ENCODE measurements at regions not wholly inside any gene's neighbourhood (a gene's known extent, or its start where the extent isn't known, plus 50 kb on each side); places are given as distances from the start of the nearest gene placed in this dataset.

- H3K4me1 ChIP-seq (ENCODE audit: low read depth): no peaks in the 10 kb centered on the region
- no peaks in the 10 kb centered on the region for H3K9me3 ChIP-seq (ENCODE audit: low read depth)
- no peaks in the 10 kb centered on the region for H3K36me3 ChIP-seq
- H3K27me3 ChIP-seq: no peaks in the 10 kb centered on the region
- DNase-seq (ENCODE audit: low read depth in 1 of 2, low spot score in 1 of 2): no peak
- TF ChIP-seq, protein P1, sequence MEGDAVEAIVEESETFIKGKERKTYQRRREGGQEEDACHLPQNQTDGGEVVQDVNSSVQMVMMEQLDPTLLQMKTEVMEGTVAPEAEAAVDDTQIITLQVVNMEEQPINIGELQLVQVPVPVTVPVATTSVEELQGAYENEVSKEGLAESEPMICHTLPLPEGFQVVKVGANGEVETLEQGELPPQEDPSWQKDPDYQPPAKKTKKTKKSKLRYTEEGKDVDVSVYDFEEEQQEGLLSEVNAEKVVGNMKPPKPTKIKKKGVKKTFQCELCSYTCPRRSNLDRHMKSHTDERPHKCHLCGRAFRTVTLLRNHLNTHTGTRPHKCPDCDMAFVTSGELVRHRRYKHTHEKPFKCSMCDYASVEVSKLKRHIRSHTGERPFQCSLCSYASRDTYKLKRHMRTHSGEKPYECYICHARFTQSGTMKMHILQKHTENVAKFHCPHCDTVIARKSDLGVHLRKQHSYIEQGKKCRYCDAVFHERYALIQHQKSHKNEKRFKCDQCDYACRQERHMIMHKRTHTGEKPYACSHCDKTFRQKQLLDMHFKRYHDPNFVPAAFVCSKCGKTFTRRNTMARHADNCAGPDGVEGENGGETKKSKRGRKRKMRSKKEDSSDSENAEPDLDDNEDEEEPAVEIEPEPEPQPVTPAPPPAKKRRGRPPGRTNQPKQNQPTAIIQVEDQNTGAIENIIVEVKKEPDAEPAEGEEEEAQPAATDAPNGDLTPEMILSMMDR (IDR thresholded peaks at IDR 0.05; ENCODE audit: low read depth, low read length): no peak
- H3K27ac ChIP-seq: no peak overlapping the region
- H3K4me3 ChIP-seq: no peak overlapping the region
Observed at GRCh38 chr4:31294655-31295480, 574.7 kb downstream of the PCDH7 start.

GRCh38 chr4:31298737-31299136 lies 578.6 kb downstream of the PCDH7 start:
- TF ChIP-seq, protein P1 (IDR thresholded peaks at IDR 0.05; ENCODE audit: low read depth, low read length): no peak
- peaks cover 6% of the 10 kb centered on the region for H3K4me1 ChIP-seq (ENCODE audit: low read depth)
- no peaks in the 10 kb centered on the region for H3K9me3 ChIP-seq (ENCODE audit: low read depth)
- no peak overlapping the region for H3K4me3 ChIP-seq
- H3K27ac ChIP-seq: no peak overlapping the region
- DNase-seq (ENCODE audit: low read depth in 1 of 2, low spot score in 1 of 2): no peak
- no peaks in the 10 kb centered on the region for H3K27me3 ChIP-seq
- H3K36me3 ChIP-seq: no peaks in the 10 kb centered on the region

- Histone ChIP-seq H3K36me3 (no peaks in the 10 kb centered on the region), H3K27me3 (no peaks in the 10 kb centered on the region), H3K27ac (no peak overlapping the region), H3K9me3 (ENCODE audit: low read depth) (no peaks in the 10 kb centered on the region), H3K4me1 (ENCODE audit: low read depth) (peaks cover under 1% of the 10 kb centered on the region), H3K4me3 (no peak overlapping the region)
- DNase-seq (ENCODE audit: low read depth in 1 of 2, low spot score in 1 of 2): no peak
- TF ChIP-seq, protein P1 (IDR thresholded peaks at IDR 0.05; ENCODE audit: low read depth, low read length): no peak
Observed at GRCh38 chr4:31307029-31307428, 586.9 kb downstream of the PCDH7 start.

GRCh38 chr4:31324814-31325213 lies 604.6 kb downstream of the PCDH7 start:
- no peak overlapping the region for H3K4me3 ChIP-seq
- TF ChIP-seq, protein P1 (IDR thresholded peaks at IDR 0.05; ENCODE audit: low read depth, low read length): no peak
- DNase-seq (ENCODE audit: low read depth in 1 of 2, low spot score in 1 of 2): no peak
- no peaks in the 10 kb centered on the region for H3K4me1 ChIP-seq (ENCODE audit: low read depth)
- no peaks in the 10 kb centered on the region for H3K36me3 ChIP-seq
- no peaks in the 10 kb centered on the region for H3K27me3 ChIP-seq
- H3K9me3 ChIP-seq (ENCODE audit: low read depth): no peaks in the 10 kb centered on the region
- H3K27ac ChIP-seq: no peak overlapping the region

DNA sequence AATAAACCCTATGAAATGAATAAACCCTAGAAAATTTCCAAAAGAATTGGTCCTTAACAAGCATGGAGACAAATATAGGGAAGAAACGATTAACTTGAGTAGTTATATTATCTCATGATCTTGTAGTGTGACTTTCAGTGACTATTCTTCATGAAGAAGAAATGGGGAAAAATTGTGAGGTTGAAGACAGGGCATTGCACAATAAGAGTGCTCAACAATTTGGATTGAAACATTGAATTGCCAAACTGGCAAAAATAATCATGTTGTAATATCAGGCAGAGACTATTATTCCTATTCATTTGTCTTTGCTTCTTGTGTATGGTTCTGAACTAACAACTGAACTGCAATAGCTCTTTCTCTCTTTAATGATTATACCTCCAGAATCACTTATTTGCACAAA lies 605.1 kb downstream of the PCDH7 start:
- Histone ChIP-seq H3K27me3 (no peaks in the 10 kb centered on the region), H3K4me1 (ENCODE audit: low read depth) (no peaks in the 10 kb centered on the region), H3K36me3 (no peaks in the 10 kb centered on the region), H3K27ac (no peak overlapping the region), H3K4me3 (no peak overlapping the region), H3K9me3 (ENCODE audit: low read depth) (no peaks in the 10 kb centered on the region)
- no peak for DNase-seq (ENCODE audit: low read depth in 1 of 2, low spot score in 1 of 2)
- TF ChIP-seq, protein P1 (IDR thresholded peaks at IDR 0.05; ENCODE audit: low read depth, low read length): no peak
